Urothelium cell line (cell line): ENCODE measurements at regions not wholly inside any gene's neighbourhood (a gene's known extent, or its start where the extent isn't known, plus 50 kb on each side); places are given as distances from the start of the nearest gene placed in this dataset.
"Not testable (repeated sequence)": the region's sequence is repeated elsewhere in the genome, so short reads cannot be mapped to it uniquely, and the experiment has no call there.

ENCODE experiments used
- DNase-seq: peaks from one replicate; pipeline ENCODE4 v3.0.0; 2011; ENCODE audit warnings: low spot score, mixed read lengths
- FAIRE-seq: peaks from 2 replicates; lab custom pipeline; 2011; peaks lifted over from hg19 to GRCh38; lab: Jason Lieb, UNC

DNA sequence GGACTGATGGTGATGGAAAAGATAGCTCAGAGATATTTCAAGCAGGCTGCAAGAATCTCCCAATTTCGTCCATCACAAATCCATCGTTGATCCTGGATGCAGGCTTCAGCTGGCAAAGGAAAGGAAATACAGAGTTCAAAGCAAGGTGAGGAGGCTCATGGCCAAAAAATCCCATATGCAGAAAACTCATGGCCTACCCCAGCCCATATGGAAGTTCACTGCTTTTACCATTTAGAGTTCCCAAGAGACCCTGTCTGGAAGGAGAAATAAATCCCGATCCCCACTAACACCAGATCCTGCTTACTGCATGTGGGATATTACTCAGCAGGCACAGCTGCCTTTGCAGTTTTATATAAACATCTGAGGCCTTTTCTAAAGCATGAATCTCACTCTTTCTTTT is 412.9 kb upstream of the SPRY2 start:
- DNase-seq (no peak), FAIRE-seq (no peak)

DNA sequence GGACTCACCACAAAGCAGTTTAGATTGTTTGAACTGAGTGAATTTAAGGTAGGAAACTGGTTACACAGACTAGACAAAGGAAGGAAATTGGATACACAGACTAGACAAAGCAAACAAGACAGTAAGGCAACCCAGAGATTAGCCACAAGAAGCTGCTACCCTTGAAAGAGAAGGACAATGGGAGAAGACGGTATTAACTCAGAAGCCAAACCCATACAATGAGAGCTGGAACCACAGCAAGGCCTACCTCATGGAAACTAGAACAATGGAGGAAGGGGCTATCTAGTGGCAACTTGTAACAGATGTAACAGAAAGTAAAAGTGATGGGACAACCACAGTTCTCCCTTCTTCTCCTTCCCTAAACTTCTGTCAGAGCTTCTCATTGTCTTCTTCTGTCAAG is 410.9 kb upstream of the SPRY2 start:
- FAIRE-seq: no peak

DNA sequence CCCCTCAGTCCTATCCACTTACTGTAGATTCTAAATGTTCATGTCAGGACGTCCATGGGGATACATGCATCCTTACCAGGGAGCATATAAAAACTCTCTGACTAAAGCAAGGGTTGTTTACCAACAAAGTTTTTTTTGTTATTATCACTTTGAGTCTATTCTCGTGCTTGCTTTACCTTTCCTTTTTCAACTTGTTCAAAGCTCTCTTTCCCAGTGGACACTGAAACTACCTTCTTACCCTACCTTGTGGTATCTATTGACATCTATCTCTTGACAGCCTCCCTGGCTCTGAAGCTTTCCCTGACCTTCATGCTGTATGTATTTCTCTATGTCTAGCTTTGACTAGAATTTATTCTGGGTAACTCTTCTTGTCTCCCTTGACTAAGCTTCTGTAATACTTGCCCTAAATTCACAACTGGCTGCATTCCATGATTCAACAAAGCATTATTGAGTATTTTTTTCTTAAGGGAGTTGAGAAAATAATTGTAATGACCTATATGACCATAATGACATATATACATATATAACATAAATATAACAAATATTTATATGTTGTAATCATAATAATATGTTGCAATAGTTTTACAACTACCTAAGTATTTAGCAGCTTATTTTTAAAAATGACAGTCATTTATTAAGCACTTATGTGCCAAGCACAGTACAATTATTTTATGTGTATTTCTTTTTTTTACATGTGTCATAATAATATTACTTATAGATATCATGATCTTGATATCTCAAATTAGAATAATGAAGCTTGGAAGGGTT is 403.4 kb upstream of the SPRY2 start:
- no peak for FAIRE-seq
- DNase-seq: no peak

More for the DNA sequence above, 410.9 kb upstream of the SPRY2 start:
- no peak for DNase-seq

DNA sequence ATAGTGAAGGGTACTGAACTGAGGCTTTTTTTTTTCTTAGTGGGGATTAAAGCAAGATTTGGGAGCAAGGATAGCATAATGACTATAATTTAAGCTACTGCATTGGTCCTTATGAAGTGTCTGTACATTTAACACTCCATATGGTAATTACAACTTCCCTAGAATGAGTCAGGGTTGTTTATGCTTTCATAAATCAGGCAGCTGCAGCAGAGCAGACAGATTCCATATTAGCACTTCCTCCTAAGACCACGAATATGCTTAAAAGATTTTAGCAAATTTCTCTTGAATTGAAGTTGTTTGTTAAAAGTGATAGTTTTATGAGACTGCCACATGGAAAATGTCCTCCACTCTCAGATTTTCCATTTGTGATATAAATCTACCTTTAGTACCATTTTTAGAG is 401.1 kb upstream of the SPRY2 start:
- DNase-seq (no peak), FAIRE-seq (no peak)

DNA sequence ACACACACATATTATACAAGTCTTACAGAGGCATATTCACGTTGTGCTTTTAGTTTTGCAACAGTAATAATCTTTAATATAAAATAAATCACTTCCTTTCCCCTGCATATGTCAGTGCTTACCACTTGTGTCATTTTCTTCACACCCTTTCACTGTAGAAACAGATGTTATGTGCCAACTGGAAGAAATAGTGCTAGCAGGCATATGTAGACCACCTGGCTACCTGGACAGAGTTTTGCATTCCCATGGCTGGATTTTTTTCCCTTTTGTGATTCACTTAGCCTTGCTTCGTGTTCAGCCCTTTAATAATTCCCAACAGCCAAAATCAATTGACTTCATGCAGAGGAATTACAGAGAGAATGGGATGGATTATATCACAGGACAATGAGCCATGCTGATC is 399.1 kb upstream of the SPRY2 start:
- FAIRE-seq (no peak), DNase-seq (no peak)

DNA sequence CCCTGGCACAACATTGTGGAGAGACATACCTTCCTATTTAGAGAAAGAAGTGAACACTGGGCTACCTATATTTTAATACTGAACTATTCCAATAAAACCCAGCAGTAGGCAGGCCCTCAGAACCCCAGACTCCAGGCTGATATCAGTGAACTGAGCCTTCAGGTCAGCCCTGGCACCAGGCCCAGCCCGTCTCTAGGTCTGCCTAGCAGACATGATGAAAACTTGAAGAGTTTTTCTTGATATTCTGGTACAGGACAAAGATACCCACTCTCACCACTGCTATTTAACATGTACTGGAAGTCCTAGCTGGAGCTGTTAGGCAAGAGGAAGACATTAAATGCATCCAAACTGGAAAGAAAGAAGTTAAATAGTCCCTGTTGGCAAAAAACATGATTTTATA is 396.6 kb upstream of the SPRY2 start:
- FAIRE-seq (no peak), DNase-seq (no peak)

DNA sequence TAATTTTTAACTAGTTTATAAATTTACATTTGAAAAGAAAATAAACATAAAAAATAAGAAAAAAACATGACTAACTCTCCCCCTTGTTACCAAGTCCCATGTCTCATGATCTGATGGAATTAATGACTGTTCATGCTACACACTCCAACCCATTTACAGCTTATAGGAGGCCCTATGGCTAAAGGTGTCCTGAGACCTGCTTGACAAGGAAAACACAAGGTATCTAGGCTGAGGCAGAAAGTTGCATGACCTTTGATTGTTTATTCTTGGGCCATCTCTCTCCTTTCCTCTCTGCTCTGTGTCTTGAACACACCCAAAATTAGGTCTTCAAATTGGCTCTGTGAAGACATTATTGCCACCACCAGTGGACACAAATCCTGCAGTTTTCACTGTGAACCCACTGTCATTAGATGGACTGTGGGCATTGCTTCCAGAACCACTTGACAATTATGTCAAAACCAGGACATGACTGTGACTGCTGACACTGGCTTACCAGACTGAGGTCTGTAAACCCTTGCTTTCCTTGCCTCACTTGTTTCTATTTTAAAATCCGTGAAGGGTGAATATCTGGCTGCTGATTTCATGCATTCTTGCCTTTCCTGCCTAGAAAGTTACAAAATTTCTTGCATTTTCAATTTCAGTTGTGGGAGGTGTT is 386.5 kb upstream of the SPRY2 start:
- DNase-seq (no peak), FAIRE-seq (no peak)

DNA sequence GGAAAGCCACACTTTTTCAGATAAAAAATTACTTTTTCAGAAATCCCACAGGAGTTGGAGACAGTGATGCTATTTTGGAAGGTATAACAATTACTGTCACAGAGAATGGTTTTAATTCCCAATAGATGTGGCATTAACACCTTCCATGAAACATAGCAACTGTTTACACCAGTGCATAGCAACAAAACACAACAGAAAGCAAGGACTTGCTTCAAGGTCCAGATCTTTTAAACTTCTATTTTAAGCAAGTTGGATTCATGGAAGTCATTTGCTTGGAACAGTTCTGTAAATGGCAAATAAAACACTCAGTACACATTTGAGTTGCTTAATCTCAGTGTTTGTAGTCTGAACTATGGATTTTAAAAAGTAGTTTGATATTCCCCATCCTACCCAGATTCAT is 385.9 kb upstream of the SPRY2 start:
- no peak for FAIRE-seq
- DNase-seq: no peak

DNA sequence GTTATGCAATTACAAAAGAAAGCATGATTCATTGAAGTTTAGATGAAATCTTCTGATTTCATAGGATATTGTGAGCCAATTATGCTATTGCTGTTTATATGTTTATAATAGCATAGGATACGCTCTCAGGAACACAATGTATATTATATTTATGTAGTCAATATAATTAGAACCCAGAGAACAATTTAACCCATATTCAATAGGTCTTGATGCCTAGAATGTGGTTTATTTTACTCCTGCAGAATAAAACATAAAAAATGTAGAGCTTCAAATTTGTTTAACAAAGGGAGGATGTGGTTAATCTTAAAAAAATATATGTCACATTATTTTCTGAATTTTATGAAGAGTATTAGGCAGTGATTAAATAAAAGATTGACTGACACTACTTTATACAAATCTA is 380.8 kb upstream of the SPRY2 start:
- FAIRE-seq (no peak), DNase-seq (no peak)

DNA sequence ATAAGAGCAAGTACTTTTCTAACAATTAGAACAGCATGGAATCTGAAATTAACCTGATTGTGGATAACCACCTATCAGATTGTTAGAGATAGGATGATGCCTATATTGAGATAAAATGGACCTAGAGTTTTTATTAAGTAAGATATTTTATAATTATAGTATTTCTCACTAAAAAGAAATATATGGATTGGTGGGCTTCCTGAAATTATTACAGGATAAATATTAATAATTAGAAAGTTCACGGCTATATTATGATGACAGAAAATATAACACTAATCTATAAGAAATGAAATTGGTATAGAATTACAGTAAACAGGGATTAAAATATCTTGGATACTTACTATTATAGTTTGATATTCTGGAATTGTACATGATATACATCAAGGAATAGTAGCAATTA is 378.0 kb upstream of the SPRY2 start:
- FAIRE-seq: no peak
- DNase-seq: no peak

DNA sequence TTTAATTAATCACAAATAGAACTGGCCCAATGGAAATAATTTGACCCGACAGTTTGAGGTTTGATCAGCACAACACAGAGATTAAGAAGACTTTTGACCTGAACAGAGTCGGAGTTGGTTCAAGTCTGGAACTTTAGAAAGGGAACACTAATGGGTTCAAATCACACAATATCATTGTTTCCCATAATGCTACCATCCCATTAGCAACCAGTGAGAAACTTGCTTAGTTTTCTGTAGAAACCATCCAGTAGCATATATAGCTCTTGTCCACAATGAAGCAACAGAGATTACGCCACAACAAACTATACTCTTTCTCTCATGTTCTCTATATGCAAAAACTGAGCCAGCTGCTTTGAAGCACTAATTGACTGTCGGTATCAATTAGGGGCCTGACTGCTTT is 376.9 kb upstream of the SPRY2 start:
- DNase-seq (no peak), FAIRE-seq (no peak)

DNA sequence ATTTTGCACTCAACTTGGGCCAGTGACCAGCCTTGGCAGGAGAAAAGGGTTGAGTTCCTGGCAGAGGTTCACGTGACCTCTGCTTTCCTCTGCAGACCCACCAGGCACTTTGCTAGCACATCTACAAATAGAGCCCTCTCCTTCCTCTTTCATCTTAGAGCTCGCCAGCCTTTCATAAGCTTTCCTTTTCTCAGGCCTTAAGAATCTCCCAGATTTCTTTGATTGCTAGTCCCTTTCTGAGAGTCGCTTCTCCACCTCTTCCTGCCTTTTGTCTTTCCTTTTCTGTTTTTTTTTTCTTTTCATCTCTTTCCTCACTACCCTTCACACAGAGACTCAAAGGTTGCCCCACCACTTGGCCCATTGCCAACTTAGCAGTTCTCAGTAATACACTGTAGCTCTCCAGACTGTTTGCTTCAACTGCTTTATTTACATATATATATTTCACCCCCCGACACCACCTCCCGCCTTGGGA is 375.7 kb upstream of the SPRY2 start:
- FAIRE-seq (no peak), DNase-seq (no peak)

DNA sequence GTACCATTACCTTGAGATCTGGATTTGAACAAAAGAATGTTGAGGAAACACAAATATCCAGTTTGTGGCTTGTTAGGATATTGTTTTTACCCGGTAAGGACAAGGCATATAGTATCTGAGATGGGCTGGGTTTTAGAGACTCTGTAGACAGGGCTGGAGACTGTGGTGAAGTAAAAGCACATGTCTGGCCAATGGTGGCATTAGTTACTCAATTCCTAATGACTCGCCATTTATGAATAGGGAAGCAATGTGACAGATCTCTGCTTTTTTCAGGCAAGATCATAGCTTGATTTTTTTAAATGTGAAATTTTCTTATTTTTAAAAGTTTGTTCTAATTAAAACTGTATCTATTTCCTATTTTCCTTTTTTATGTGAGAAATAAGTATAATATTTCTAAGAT is 371.1 kb upstream of the SPRY2 start:
- FAIRE-seq: no peak
- DNase-seq: no peak

DNA sequence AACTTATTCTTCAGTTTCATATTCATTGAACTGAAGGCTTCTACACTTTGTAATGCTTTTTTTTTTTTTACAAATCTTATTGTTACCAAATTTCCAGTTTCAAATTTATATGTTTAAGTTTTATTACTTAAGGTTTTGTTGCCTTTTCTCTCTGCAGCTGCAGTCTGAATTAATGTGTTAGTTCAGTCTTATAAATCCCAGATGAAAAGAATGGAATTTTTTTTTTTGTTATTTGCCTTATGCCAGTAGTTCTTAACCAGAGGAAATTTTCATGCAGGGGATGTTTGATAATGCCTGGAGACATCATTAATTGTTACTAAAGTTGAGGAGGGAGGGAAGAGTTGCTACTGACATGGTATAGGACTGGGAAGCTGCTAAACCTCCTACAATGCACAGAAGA is 367.9 kb upstream of the SPRY2 start:
- DNase-seq: no peak
- no peak for FAIRE-seq

DNA sequence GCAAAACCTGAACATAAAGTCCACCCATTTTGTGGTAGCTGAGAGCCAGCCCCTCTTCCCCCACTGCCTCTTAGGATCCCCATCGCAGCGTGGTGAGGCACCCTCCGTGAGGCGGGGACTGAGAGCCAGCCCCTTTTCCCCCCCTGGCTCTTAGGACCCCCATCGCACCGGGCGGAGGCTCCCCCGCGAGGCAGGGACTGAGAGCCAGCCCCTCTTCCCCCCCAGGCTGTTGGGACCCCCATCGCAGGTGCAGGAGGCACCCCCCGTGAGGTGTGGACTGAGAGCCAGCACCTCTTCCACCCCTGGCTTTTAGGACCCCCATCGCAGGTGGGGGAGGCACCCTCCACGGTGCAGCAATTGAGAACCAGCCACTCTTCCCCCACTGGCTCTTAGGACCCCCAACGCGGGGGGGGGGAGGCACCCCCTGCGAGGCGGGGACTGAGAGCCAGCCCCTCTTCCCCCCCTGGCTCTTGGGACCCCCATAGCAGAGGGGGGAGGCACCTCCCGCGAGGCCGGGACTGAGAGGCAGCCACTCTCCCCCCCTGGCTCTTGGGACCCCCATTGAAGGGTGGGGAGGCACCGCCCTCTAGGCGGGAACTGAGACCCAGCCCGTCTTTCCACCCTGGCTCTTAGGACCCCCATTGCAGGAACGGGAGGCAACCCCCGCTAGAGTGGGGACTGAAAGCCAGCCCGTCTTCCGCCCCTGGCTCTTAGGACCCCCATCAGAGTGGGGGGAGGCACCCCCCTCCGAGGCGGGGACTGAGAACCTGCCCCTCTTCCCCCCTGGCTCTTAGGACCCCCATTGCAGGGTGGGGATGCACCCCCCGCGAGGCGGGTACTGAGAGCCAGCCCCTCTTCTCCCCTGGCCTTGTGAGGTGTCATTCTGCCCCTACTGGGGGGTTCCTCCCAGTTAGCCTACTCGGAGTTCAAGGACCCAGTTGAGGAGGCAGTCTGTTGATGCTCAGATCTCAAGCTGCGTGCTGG is 366.4 kb upstream of the SPRY2 start:
- FAIRE-seq (no peak), DNase-seq (no peak)

DNA sequence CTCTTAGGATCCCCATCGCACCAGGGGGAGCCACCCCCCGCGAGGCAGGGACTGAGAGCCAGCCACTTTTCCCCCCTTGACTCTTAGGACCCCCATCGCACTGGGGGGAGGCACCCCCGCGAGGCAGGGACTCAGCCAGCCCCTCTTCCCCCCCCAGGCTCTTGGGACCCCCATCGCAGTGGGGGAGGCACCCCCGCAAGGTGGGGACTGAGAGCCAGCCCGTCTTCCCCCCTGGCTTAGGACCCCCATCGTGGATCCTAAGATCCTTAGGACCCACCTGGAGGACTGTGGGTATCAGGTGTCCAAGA is 365.2 kb upstream of the SPRY2 start:
- FAIRE-seq (no peak), DNase-seq (no peak)

DNA sequence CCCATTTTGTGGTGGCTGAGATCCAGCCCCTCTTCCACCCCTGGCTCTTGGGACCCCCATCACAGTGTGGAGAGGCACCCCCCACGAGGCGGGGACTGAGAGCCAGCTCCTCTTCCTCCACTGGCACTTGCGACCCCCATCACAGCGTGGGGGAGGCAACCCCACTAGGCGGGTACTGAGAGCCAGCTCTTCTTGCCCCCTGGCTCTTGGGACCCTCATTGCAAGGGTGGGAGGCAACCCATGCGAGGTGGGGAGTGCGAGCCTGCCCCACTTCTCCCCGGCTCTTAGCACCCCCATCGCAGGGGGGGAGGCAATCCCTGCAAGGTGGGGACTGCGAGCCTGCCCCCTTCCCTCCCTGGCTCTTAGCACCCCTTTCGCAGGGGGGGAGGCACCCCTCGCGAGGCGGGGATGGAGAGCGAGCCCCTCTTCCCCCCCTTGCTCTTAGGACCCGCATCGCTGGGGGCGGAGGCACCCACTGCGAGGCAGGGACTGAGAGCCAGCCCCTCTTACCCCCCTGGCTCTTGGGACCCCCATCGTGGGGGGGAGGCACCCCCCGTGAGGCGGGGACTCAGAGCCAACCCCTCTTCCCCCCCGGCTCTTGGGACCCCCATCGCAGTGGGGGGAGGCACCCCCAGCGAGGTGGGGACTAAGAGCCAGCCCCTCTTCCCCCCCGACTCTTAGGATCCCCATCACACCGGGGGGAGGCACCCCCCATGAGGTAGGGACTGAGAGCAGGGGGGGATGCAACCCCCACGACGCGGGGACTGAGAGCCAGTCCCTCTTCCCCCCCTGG is 364.6 kb upstream of the SPRY2 start:
- DNase-seq (no peak), FAIRE-seq (no peak)

DNA sequence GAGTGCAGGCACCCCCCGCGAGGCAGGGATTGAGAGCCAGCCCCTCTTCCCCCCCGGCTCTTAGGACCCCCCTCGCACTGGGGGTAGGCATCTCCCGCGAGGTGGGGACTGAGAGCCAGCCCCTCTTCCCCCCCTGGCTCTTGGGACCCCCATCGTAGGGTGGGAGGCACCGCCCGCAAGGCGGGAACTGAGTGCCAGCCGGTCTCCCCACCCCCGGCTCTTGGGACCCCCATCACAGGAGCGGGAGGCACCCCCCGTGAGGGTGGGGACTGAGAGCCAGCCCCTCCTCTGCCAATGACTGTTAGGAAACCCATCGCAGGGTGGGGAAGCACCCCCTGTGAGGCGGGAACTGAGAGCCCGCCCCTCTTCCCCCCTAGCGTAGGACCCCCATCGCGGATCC is 363.4 kb upstream of the SPRY2 start:
- FAIRE-seq (no peak), DNase-seq (no peak)

DNA sequence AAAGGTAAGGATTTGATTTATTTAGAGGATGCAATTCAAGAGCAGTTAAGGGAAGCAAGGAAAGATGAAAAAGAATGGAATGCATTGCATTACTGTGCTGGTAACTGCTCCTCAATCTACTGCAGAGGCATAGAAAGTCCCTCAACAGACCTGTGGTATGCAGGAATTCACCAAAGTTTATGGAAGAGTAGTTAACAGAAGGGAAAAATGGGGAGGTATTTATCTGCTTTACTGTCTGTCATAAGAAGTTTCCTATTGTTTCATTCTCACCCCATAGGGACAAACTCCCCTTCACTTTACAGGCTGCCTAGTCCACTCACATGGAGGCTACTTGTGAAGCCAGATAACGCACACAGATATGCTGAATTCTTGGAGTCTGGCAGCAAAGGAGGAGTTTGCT is 354.9 kb upstream of the SPRY2 start:
- FAIRE-seq: no peak
- no peak for DNase-seq

DNA sequence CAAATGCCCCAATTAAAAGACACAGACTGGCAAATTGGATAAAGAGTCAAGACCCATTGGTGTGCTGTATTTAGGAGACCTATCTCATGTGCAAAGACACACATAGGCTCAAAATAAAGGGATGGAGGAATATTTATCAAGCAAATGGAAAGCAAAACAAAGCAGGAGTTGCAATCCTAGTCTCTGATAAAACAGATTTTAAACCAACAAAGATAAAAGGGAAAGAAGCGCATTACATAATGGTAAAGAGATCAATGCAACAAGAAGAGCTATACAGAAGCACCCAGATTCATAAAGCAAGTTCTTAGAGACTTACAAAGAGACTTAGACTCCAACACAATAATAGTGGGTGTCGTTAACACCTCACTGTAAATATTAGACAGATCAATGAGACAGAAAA is 350.9 kb upstream of the SPRY2 start:
- not testable (repeated sequence) for DNase-seq, FAIRE-seq

DNA sequence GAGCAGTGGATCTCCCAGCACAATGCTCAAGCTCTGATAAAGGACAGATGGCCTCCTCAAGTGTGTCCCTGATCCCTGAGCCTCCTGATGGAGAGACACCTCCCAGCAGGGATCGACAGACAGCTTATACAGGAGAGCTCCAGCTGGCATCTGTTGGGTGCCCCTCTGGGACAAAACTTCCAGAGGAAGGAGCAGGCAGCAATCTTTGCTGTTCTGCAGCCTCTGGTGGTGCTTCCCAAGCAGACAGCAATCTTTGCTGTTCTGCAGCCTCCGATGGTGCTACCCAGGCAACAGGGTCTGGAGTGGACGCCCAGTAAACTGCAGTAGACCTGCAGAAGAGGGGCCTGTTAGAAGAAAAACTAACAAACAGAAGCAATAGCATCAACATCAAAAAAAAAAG is 349.3 kb upstream of the SPRY2 start:
- FAIRE-seq: no peak

More for the DNA sequence above, 349.3 kb upstream of the SPRY2 start:
- DNase-seq: no peak
